Endodermal cell (in vitro differentiated cells): ENCODE measurements at regions not wholly inside any gene's neighbourhood (a gene's known extent, or its start where the extent isn't known, plus 50 kb on each side); places are given as distances from the start of the nearest gene placed in this dataset.

Source experiments
- DNase-seq: peaks from one replicate; pipeline ENCODE4 v3.0.0-alpha.2; 2017
- H3K27ac ChIP-seq: 2 replicates; pipeline ENCODE4 v1.5.1; 2013; ENCODE audit warnings: mild to moderate bottlenecking, low read depth, low read length, moderate library complexity
- H3K27me3 ChIP-seq: 2 replicates; pipeline ENCODE4 v1.6.1; 2013; ENCODE audit warnings: mild to moderate bottlenecking, low read length, moderate library complexity; ENCODE audit not compliant: insufficient read depth, control insufficient read depth, poor library complexity, severe bottlenecking
- H3K36me3 ChIP-seq: 2 replicates; pipeline ENCODE4 v1.7.0; 2013; ENCODE audit warnings: mild to moderate bottlenecking, low read length, moderate library complexity; ENCODE audit not compliant: control insufficient read depth, insufficient read depth
- H3K4me1 ChIP-seq: one replicate; pipeline ENCODE4 v1.7.0; 2013; ENCODE audit warnings: low read length; ENCODE audit not compliant: control insufficient read depth, insufficient read depth
- H3K4me3 ChIP-seq: 2 replicates; pipeline ENCODE4 v1.5.1; 2013; ENCODE audit warnings: mild to moderate bottlenecking, low read length, moderate library complexity
- H3K9ac ChIP-seq: 2 replicates; pipeline ENCODE4 v1.6.1; 2013; ENCODE audit warnings: mild to moderate bottlenecking, low read length, moderate library complexity; ENCODE audit not compliant: poor library complexity, severe bottlenecking; ENCODE audit errors: extremely low read depth
- H3K9me3 ChIP-seq: 2 replicates; pipeline ENCODE4 v1.6.1; 2013; ENCODE audit warnings: mild to moderate bottlenecking, low read length, moderate library complexity; ENCODE audit not compliant: control insufficient read depth
- H3K27ac Mint-ChIP-seq: 2 replicates; pipeline ENCODE4 v1.8.0; 2020; ENCODE audit warnings: mixed read lengths
- H3K27me3 Mint-ChIP-seq: 2 replicates; pipeline ENCODE4 v1.8.0; 2021; ENCODE audit warnings: mild to moderate bottlenecking, mixed read lengths; ENCODE audit not compliant: insufficient read depth
- H3K36me3 Mint-ChIP-seq: 2 replicates; pipeline ENCODE4 v1.8.0; 2020; ENCODE audit warnings: low read depth, mixed read lengths
- H3K4me1 Mint-ChIP-seq: 2 replicates; pipeline ENCODE4 v1.8.0; 2020; ENCODE audit warnings: mixed read lengths
- H3K4me3 Mint-ChIP-seq: 2 replicates; pipeline ENCODE4 v1.8.0; 2020; ENCODE audit warnings: mild to moderate bottlenecking, moderate library complexity, mixed read lengths
- H3K9me3 Mint-ChIP-seq: 2 replicates; pipeline ENCODE4 v1.8.0; 2020; ENCODE audit warnings: mild to moderate bottlenecking, mixed read lengths
- WGBS, 2 experiments: methylation state at CpG; one replicate each; pipeline versions ENCODE4 v1.1.5 to v1.1.7; 2013; ENCODE audit warnings: missing lambda C conversion rate in 2 of 2, mixed read lengths in 1 of 2; ENCODE audit not compliant: insufficient coverage in 1 of 2, insufficient read length in 1 of 2; 5-methylcytosine and 5-hydroxymethylcytosine counted together
- TF ChIP-seq, protein P1 (sequence below): fragments of 200-600 bp; sonication (generic); conservative IDR thresholded peaks from 2 replicates; pipeline ENCODE4 v1.5.0; 2021; ENCODE audit warnings: antibody characterized with exemption, mild to moderate bottlenecking

DNA sequence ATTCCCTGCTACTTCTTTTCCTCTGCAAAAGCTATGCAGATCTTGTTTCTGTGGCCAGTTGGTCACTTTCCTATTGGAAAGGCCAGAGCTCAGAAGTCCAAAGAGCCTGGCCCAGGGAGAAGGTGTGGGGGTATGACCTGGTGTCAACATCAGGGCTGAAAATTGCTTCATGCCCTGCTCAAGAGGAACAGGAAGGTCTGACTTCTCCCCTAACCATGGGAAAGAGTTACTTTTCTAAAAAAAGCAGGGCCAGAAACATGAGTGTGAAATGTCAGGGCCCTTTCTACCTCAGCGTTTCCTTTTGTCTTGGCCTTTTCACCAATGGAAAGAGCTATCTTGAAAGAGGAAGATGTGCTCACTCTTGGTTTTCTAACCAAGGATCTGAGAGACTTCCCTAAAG is 117.4 kb downstream of the MAFB start:
- TF ChIP-seq, protein P1, sequence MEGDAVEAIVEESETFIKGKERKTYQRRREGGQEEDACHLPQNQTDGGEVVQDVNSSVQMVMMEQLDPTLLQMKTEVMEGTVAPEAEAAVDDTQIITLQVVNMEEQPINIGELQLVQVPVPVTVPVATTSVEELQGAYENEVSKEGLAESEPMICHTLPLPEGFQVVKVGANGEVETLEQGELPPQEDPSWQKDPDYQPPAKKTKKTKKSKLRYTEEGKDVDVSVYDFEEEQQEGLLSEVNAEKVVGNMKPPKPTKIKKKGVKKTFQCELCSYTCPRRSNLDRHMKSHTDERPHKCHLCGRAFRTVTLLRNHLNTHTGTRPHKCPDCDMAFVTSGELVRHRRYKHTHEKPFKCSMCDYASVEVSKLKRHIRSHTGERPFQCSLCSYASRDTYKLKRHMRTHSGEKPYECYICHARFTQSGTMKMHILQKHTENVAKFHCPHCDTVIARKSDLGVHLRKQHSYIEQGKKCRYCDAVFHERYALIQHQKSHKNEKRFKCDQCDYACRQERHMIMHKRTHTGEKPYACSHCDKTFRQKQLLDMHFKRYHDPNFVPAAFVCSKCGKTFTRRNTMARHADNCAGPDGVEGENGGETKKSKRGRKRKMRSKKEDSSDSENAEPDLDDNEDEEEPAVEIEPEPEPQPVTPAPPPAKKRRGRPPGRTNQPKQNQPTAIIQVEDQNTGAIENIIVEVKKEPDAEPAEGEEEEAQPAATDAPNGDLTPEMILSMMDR = no peak
- Mint-ChIP-seq H3K4me1 (no peaks in the 10 kb centered on the region), H3K27me3 (no peaks in the 10 kb centered on the region), H3K36me3 (no peaks in the 10 kb centered on the region), H3K9me3 (no peaks in the 10 kb centered on the region), H3K27ac (no peak overlapping the region), H3K4me3 (no peak overlapping the region)
- WGBS, 2 experiments = 92 to 100% methylated on average over 1 of the region's 1 CpG
- Histone ChIP-seq H3K4me1 (no peaks in the 10 kb centered on the region), H3K4me3 (no peak overlapping the region), H3K36me3 (no peaks in the 10 kb centered on the region), H3K9ac (no peak overlapping the region), H3K27me3 (no peaks in the 10 kb centered on the region), H3K27ac (no peak overlapping the region), H3K9me3 (no peaks in the 10 kb centered on the region)
- DNase-seq = no peak

DNA sequence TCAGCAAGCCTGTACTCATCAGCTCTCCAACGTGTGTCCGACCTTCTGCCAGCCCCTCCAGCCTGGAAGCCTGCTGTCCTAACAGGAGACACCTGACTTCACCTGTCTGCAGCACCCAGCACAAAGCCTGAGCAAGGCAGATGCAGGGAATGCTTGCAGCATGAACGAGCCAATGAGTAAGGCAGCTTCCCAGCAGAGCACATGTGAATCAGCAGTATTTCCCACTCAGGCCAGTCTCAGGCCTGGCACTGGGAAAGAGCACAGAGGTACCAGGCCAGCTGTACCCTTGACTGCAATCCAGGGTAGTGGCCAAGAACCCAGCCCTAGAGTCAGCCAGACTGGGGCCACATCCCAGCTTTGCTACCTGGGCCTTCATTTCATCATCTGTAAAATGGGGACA is 120.8 kb downstream of the MAFB start:
- Histone ChIP-seq H3K4me1 (no peaks in the 10 kb centered on the region), H3K36me3 (no peaks in the 10 kb centered on the region), H3K27me3 (no peaks in the 10 kb centered on the region), H3K9ac (no peak overlapping the region), H3K4me3 (no peak overlapping the region), H3K9me3 (no peaks in the 10 kb centered on the region), H3K27ac (no peak overlapping the region)
- H3K9me3 Mint-ChIP-seq = no peaks in the 10 kb centered on the region
- WGBS, 2 experiments = 90% methylated on average over 2 to 3 of the region's 3 CpGs
- H3K27me3 Mint-ChIP-seq = no peaks in the 10 kb centered on the region
- TF ChIP-seq, protein P1 = no peak
- H3K27ac Mint-ChIP-seq = no peak overlapping the region
- no peaks in the 10 kb centered on the region for H3K36me3 Mint-ChIP-seq
- H3K4me1 Mint-ChIP-seq = no peaks in the 10 kb centered on the region
- no peak overlapping the region for H3K4me3 Mint-ChIP-seq
- no peak for DNase-seq

DNA sequence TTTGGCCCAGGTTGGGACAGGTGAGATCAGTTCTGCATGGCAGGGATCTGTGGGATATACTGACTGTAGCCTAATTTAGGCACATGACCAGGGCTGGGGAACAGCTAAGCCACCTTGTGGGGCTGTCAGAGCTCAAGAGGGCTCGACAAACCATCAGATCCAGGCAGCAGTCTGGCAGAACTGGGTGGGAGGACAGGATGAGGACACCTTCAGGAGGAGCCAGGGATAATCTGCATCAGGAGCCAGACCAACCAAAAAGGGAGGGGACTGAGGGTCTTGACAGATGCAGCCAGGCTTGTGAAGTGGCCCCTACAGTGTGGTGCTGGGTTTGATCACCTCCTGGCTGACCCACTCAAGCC is 123.4 kb downstream of the MAFB start:
- no peaks in the 10 kb centered on the region for H3K27me3 Mint-ChIP-seq
- TF ChIP-seq, protein P1 = peak; percentile 62
- Histone ChIP-seq H3K4me1 (no peaks in the 10 kb centered on the region), H3K27ac (no peak overlapping the region), H3K9ac (no peak overlapping the region), H3K36me3 (no peaks in the 10 kb centered on the region), H3K4me3 (no peak overlapping the region), H3K9me3 (no peaks in the 10 kb centered on the region), H3K27me3 (no peaks in the 10 kb centered on the region)
- H3K4me3 Mint-ChIP-seq = no peak overlapping the region
- no peaks in the 10 kb centered on the region for H3K36me3 Mint-ChIP-seq
- H3K9me3 Mint-ChIP-seq = no peaks in the 10 kb centered on the region
- peak; percentile 65 for DNase-seq
- H3K27ac Mint-ChIP-seq = no peak overlapping the region
- H3K4me1 Mint-ChIP-seq = no peaks in the 10 kb centered on the region
- 74% methylated on average over 1 of the region's 1 CpG; no CpG with 5 or more reads in 1 of the 2 experiments for WGBS, 2 experiments
